ENCODE measurements at regions not wholly inside any gene's neighbourhood (a gene's known extent, or its start where the extent isn't known, plus 50 kb on each side); places are given as distances from the start of the nearest gene placed in this dataset.
"Not testable (repeated sequence)": the region's sequence is repeated elsewhere in the genome, so short reads cannot be mapped to it uniquely, and the experiment has no call there.

- DNase-seq (ENCODE audit: low spot score) = no peak
These were observed 487.4 kb upstream of the TENM3 start for GRCh38 chr4:181755846-181756245.

GRCh38 chr4:181756451-181757095, 486.6 kb upstream of the TENM3 start:
- DNase-seq (ENCODE audit: low spot score) = no peak

GRCh38 chr4:181757098-181757497, 486.1 kb upstream of the TENM3 start:
- no peak for DNase-seq (ENCODE audit: low spot score)

- no peak for DNase-seq (ENCODE audit: low spot score)
These were observed 485.1 kb upstream of the TENM3 start for GRCh38 chr4:181757910-181758660.

- no peak for DNase-seq (ENCODE audit: low spot score)
These were observed 482.6 kb upstream of the TENM3 start for GRCh38 chr4:181760560-181760959.

- DNase-seq (ENCODE audit: low spot score) = no peak
These were observed 482.0 kb upstream of the TENM3 start for GRCh38 chr4:181761156-181761555.

- DNase-seq (ENCODE audit: low spot score) = no peak
These were observed 477.1 kb upstream of the TENM3 start for GRCh38 chr4:181766061-181766548.

GRCh38 chr4:181770971-181771370, 472.2 kb upstream of the TENM3 start:
- no peak for DNase-seq (ENCODE audit: low spot score)

GRCh38 chr4:181775298-181775697, 467.9 kb upstream of the TENM3 start:
- DNase-seq (ENCODE audit: low spot score) = no peak

GRCh38 chr4:181776264-181777054, 466.7 kb upstream of the TENM3 start:
- no peak for DNase-seq (ENCODE audit: low spot score)

GRCh38 chr4:181777518-181777917, 465.7 kb upstream of the TENM3 start:
- no peak for DNase-seq (ENCODE audit: low spot score)

GRCh38 chr4:181784881-181785280, 458.3 kb upstream of the TENM3 start:
- no peak for DNase-seq (ENCODE audit: low spot score)

GRCh38 chr4:181792641-181793040, 450.6 kb upstream of the TENM3 start:
- DNase-seq (ENCODE audit: low spot score) = no peak

- DNase-seq (ENCODE audit: low spot score) = no peak
These were observed 450.1 kb upstream of the TENM3 start for GRCh38 chr4:181793096-181793495.

- no peak for DNase-seq (ENCODE audit: low spot score)
These were observed 446.7 kb upstream of the TENM3 start for GRCh38 chr4:181796502-181796901.

GRCh38 chr4:181798536-181798935, 444.7 kb upstream of the TENM3 start:
- no peak for DNase-seq (ENCODE audit: low spot score)

- no peak for DNase-seq (ENCODE audit: low spot score)
These were observed 443.6 kb upstream of the TENM3 start for GRCh38 chr4:181799561-181800069.

- no peak for DNase-seq (ENCODE audit: low spot score)
These were observed 441.0 kb upstream of the TENM3 start for GRCh38 chr4:181802207-181802606.

GRCh38 chr4:181807771-181808170, 435.4 kb upstream of the TENM3 start:
- no peak for DNase-seq (ENCODE audit: low spot score)

GRCh38 chr4:181810711-181811110, 432.5 kb upstream of the TENM3 start:
- DNase-seq (ENCODE audit: low spot score) = no peak

GRCh38 chr4:181811550-181811949, 431.7 kb upstream of the TENM3 start:
- not testable (repeated sequence) for DNase-seq (ENCODE audit: low spot score)

GRCh38 chr4:181819946-181820345, 423.3 kb upstream of the TENM3 start:
- no peak for DNase-seq (ENCODE audit: low spot score)

GRCh38 chr4:181820553-181820952, 422.6 kb upstream of the TENM3 start:
- no peak for DNase-seq (ENCODE audit: low spot score)
